A673 (cell line): ENCODE measurements at regions not wholly inside any gene's neighbourhood (a gene's known extent, or its start where the extent isn't known, plus 50 kb on each side); places are given as distances from the start of the nearest gene placed in this dataset.

Source experiments
- EZH2 ChIP-seq: fragments of 200-600 bp; sonication (generic); IDR thresholded peaks from 2 replicates; pipeline ENCODE4 v1.6.1; 2017; ENCODE audit warnings: borderline replicate concordance, low read depth, mild to moderate bottlenecking, mixed read lengths, antibody characterized with exemption, low read length; ENCODE audit not compliant: poor library complexity, severe bottlenecking
- TF ChIP-seq, protein P1 (sequence below): fragments of 300-800, 200-600 bp; sonication (generic); conservative IDR thresholded peaks from 2 replicates; pipeline ENCODE4 v1.5.1; 2017; ENCODE audit warnings: low read depth, mild to moderate bottlenecking, antibody characterized with exemption, low read length, moderate library complexity, mixed read lengths

DNA sequence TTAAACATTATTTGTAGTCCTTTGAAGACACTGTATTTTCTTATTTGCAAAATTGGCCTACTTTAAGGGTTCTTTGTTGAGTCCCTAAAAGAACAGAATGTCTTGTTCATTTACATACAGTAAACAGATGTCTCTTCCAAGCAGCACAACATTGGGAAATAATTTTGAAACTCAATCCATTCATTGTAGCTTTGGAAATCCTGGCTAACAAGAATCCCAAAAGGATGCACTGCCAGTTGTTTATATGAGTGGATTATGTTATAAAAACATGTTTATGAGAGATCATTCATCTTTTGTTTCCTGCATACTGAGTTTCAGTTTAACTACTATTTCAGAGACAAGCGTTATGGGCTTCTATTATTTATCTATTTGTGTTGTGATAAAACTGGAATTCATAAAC is 499.3 kb downstream of the PID1 start:
- TF ChIP-seq, protein P1, sequence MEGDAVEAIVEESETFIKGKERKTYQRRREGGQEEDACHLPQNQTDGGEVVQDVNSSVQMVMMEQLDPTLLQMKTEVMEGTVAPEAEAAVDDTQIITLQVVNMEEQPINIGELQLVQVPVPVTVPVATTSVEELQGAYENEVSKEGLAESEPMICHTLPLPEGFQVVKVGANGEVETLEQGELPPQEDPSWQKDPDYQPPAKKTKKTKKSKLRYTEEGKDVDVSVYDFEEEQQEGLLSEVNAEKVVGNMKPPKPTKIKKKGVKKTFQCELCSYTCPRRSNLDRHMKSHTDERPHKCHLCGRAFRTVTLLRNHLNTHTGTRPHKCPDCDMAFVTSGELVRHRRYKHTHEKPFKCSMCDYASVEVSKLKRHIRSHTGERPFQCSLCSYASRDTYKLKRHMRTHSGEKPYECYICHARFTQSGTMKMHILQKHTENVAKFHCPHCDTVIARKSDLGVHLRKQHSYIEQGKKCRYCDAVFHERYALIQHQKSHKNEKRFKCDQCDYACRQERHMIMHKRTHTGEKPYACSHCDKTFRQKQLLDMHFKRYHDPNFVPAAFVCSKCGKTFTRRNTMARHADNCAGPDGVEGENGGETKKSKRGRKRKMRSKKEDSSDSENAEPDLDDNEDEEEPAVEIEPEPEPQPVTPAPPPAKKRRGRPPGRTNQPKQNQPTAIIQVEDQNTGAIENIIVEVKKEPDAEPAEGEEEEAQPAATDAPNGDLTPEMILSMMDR: no peak
- TF ChIP-seq EZH2: no peak
